Ovary (tissue), 7 donors: ENCODE measurements at regions not wholly inside any gene's neighbourhood (a gene's known extent, or its start where the extent isn't known, plus 50 kb on each side); places are given as distances from the start of the nearest gene placed in this dataset.

Experiments used
- DNase-seq, 5 donors: peaks; one replicate each; pipeline ENCODE4 v3.0.0-alpha.2; 2019 to 2020
- H3K27ac ChIP-seq, 2 donors: fragments of 200-600 bp; one replicate each; pipeline versions ENCODE4 v1.5.1 to v1.8.0; 2019 to 2022
- H3K27me3 ChIP-seq: fragments of 200-600 bp; one replicate; pipeline ENCODE4 v1.8.0; 2022
- H3K36me3 ChIP-seq: fragments of 200-600 bp; sonication (generic); one replicate; pipeline ENCODE4 v1.5.1; 2019
- H3K4me1 ChIP-seq: one replicate; pipeline ENCODE4 v1.8.1; 2013; ENCODE audit warnings: mild to moderate bottlenecking, moderate library complexity; ENCODE audit not compliant: insufficient read depth
- H3K4me3 ChIP-seq: fragments of 200-600 bp; sonication (generic); one replicate; pipeline ENCODE4 v1.5.1; 2017
- H3K9me3 ChIP-seq, 2 donors: fragments of 200-600 bp in 1 of 2; sonication (generic) in 1 of 2; one replicate each; pipeline versions ENCODE4 v1.5.1 to v1.8.1; 2013 to 2019; ENCODE audit warnings: mild to moderate bottlenecking in 1 of 2, moderate library complexity in 1 of 2
- EP300 ChIP-seq: sonication (generic); formaldehyde crosslinking; IDR thresholded peaks from one replicate; pipeline ENCODE4 v1.6.1; 2017; ENCODE audit warnings: antibody characterized with exemption
- POLR2A ChIP-seq: fragments of 450-650 bp; IDR thresholded peaks from one replicate; pipeline ENCODE4 v1.6.1; 2017; ENCODE audit warnings: antibody characterized with exemption, mild to moderate bottlenecking, moderate library complexity
- WGBS, 3 donors: extraction: QIAGEN DNeasy Blood & Tissue Kit in 1 of 3; methylation state at CpG; one replicate each; pipeline versions ENCODE4 v1.1.5 to v1.1.7; 2013 to 2017; 5-methylcytosine and 5-hydroxymethylcytosine counted together
- intact Hi-C, 4 donors: fragments of 100-400 bp; cut with DNase I; formaldehyde crosslinking; loops; one replicate each; pipeline versions ENCODE4 v1.11.0 to v1.15.1; 2022 to 2023
- TF ChIP-seq, protein P1 (sequence below), 3 donors: fragments of 450-650 bp in 2 of 3; fragments of 200-600 bp in 1 of 3; IDR thresholded peaks; one replicate each; pipeline versions ENCODE4 v1.5.1 to v1.8.0; 2016 to 2022; ENCODE audit warnings: antibody characterized with exemption in 3 of 3, mild to moderate bottlenecking in 1 of 3
- donor health status: DM: no; HTN: no; CAD: no; lungs with moderate emphysema.
- donor health status: DM: no; HTN: no; CAD: no.
- donor health status: Bipolar disorder and iron deficiency.
- donor health status: DM: no; HTN: no; CAD: no.
- donor health status: DM: yes; HTN: yes; CAD: no.

DNA sequence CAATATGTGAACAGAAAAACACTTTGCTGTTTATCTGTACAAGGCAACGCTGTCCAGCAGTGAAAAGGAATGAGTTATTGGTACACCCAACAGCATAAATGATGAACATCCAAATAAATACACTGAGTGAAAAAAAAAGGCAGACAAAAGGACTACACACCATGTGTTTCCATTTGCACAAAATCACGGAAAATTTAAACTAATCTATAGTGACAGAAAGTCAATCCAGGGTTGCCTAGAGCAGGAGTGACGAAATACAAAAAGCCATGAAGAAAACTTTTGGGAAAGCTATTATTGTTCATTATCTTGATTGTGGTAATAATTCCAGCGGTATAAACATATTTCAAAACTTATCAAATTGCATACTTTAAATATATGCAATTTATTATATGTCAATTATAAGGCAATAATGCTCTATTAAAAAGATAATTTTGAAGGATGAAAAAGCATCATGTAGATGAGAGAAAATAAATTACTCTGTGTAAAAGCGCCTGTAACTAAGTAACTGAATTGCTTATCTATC is 578.0 kb upstream of the TMEM132C start:
- H3K4me1 ChIP-seq, result no peaks in the 10 kb centered on the region
- TF ChIP-seq EP300, result no peak
- TF ChIP-seq POLR2A, result no peak
- TF ChIP-seq, protein P1, sequence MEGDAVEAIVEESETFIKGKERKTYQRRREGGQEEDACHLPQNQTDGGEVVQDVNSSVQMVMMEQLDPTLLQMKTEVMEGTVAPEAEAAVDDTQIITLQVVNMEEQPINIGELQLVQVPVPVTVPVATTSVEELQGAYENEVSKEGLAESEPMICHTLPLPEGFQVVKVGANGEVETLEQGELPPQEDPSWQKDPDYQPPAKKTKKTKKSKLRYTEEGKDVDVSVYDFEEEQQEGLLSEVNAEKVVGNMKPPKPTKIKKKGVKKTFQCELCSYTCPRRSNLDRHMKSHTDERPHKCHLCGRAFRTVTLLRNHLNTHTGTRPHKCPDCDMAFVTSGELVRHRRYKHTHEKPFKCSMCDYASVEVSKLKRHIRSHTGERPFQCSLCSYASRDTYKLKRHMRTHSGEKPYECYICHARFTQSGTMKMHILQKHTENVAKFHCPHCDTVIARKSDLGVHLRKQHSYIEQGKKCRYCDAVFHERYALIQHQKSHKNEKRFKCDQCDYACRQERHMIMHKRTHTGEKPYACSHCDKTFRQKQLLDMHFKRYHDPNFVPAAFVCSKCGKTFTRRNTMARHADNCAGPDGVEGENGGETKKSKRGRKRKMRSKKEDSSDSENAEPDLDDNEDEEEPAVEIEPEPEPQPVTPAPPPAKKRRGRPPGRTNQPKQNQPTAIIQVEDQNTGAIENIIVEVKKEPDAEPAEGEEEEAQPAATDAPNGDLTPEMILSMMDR (IDR thresholded peaks at IDR 0.05), result no peak
- H3K27ac ChIP-seq, result no peak overlapping the region
- no peak for DNase-seq
- 61 to 77% (median 68%) methylated on average over 5 of the region's 5 CpGs for WGBS, 3 donors
- H3K9me3 ChIP-seq, result no peaks in the 10 kb centered on the region
- no peak overlapping the region for H3K4me3 ChIP-seq
- intact Hi-C loops, result no loop called here
- H3K27me3 ChIP-seq, result no peaks in the 10 kb centered on the region
- no peaks in the 10 kb centered on the region for H3K36me3 ChIP-seq

DNA sequence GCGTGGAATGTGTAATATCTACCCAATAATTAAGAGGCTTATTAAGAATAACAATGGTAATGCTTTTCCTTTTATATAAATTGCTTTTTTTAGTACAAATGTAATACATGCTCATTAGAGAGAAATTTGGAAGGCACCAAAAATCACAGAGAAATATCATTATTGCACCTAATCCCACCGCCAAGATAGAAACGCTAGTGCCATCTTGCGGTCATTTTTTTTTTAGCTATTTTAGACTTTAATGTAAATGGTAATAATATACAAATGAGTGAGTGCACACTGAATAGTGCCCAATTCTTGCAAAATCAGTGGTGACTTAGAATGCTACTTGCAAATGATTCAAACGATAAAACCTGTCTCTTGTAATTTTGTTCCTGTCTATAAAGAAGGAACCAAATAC is 576.8 kb upstream of the TMEM132C start:
- no peak overlapping the region for H3K27ac ChIP-seq
- no peaks in the 10 kb centered on the region for H3K9me3 ChIP-seq
- intact Hi-C loops, result no loop called here
- no peak for DNase-seq
- no peaks in the 10 kb centered on the region for H3K4me1 ChIP-seq
- TF ChIP-seq EP300 (no peak), POLR2A (no peak)
- TF ChIP-seq, protein P1 (IDR thresholded peaks at IDR 0.05), result no peak
- no peaks in the 10 kb centered on the region for H3K36me3 ChIP-seq
- no peaks in the 10 kb centered on the region for H3K27me3 ChIP-seq
- WGBS, 3 donors, result 55 to 63% (median 61%) methylated on average over 5 of the region's 5 CpGs
- H3K4me3 ChIP-seq, result no peak overlapping the region

DNA sequence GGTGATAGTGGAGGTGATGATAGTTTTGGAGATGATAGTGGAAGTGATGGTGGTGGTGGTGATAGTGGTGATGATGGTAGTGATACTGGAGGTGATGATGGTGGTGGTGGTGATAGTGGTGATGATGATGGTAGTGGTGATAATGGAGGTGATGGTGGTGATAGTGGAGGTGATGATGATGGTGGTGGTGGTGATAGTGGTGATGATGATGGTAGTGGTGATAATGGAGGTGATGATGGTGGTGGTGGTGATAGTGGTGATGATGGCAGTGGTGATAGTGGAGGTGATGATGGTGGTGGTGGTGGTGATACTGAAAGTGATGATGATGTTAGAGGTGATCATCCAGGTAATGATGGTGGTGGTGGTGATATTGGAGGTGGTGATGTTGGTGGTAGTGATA is 570.0 kb upstream of the TMEM132C start:
- H3K9me3 ChIP-seq, result no peaks in the 10 kb centered on the region
- DNase-seq, result no peak

GRCh38 chr12:127703026-127703425 is 563.9 kb upstream of the TMEM132C start:
- DNase-seq, result no peak
- H3K27ac ChIP-seq, result no peak overlapping the region
- H3K4me3 ChIP-seq, result no peak overlapping the region
- no peaks in the 10 kb centered on the region for H3K27me3 ChIP-seq
- H3K9me3 ChIP-seq, result no peaks in the 10 kb centered on the region
- intact Hi-C loops, result no loop called here
- 72 to 79% (median 78%) methylated on average over 6 of the region's 6 CpGs for WGBS, 3 donors
- no peaks in the 10 kb centered on the region for H3K4me1 ChIP-seq
- H3K36me3 ChIP-seq, result no peaks in the 10 kb centered on the region
- TF ChIP-seq POLR2A, result no peak
- TF ChIP-seq EP300, result no peak
- TF ChIP-seq, protein P1 (IDR thresholded peaks at IDR 0.05), result no peak

More for the DNA sequence above, 570.0 kb upstream of the TMEM132C start:
- TF ChIP-seq EP300, result no peak
- no peak for TF ChIP-seq POLR2A
- TF ChIP-seq, protein P1 (IDR thresholded peaks at IDR 0.05), result no peak
- intact Hi-C loops, result no loop called here
- no peaks in the 10 kb centered on the region for H3K36me3 ChIP-seq
- no peaks in the 10 kb centered on the region for H3K27me3 ChIP-seq
- H3K4me3 ChIP-seq, result no peak overlapping the region
- H3K27ac ChIP-seq, result no peak overlapping the region
- H3K4me1 ChIP-seq, result no peaks in the 10 kb centered on the region

GRCh38 chr12:127711108-127711507 is 555.9 kb upstream of the TMEM132C start:
- intact Hi-C loops, result no loop called here
- DNase-seq, result no peak
- no peaks in the 10 kb centered on the region for H3K4me1 ChIP-seq
- no peaks in the 10 kb centered on the region for H3K9me3 ChIP-seq
- WGBS, 3 donors, result 50 to 54% (median 51%) methylated on average over 8 of the region's 8 CpGs
- TF ChIP-seq POLR2A, result no peak
- TF ChIP-seq EP300, result no peak
- H3K36me3 ChIP-seq, result no peaks in the 10 kb centered on the region
- H3K27ac ChIP-seq, result no peak overlapping the region
- H3K27me3 ChIP-seq, result no peaks in the 10 kb centered on the region
- H3K4me3 ChIP-seq, result no peak overlapping the region
